ENCODE measurements at regions not wholly inside any gene's neighbourhood (a gene's known extent, or its start where the extent isn't known, plus 50 kb on each side); places are given as distances from the start of the nearest gene placed in this dataset.
"Not testable (repeated sequence)": the region's sequence is repeated elsewhere in the genome, so short reads cannot be mapped to it uniquely, and the experiment has no call there.

GRCh38 chr13:25001476-25002206 lies 94.3 kb upstream of the PABPC3 start:
- Mint-ChIP-seq H3K9me3 (no peaks in the 10 kb centered on the region), H3K36me3 (ENCODE audit: low read depth) (no peaks in the 10 kb centered on the region), H3K27me3 (ENCODE audit: low read depth) (peaks cover 35% of the 10 kb centered on the region), H3K27ac (no peak overlapping the region), H3K4me1 (ENCODE audit: low read depth) (no peaks in the 10 kb centered on the region), H3K4me3 (no peak overlapping the region)
- DNase-seq: no peak
- intact Hi-C loops (cut with micrococcal nuclease): loop anchor here (5.0 kb wide), 1 partner anchor 1076 kb away; no protein-coding TSS in a partner anchor
- CTCF ChIA-PET: interaction anchor here (0.7 kb wide), 1 partner anchor 404 kb away, joined by 5 read pairs; no protein-coding TSS in a partner anchor

GRCh38 chr13:25002311-25002710 lies 93.6 kb upstream of the PABPC3 start:
- intact Hi-C loops (cut with micrococcal nuclease): loop anchor here (5.0 kb wide), 1 partner anchor 1075 kb away; no protein-coding TSS in a partner anchor
- DNase-seq; H3K4me3 Mint-ChIP-seq; H3K4me1 Mint-ChIP-seq (ENCODE audit: low read depth); H3K9me3 Mint-ChIP-seq; H3K36me3 Mint-ChIP-seq (ENCODE audit: low read depth); H3K27ac Mint-ChIP-seq: not testable (repeated sequence)
- peaks cover 35% of the 10 kb centered on the region for H3K27me3 Mint-ChIP-seq (ENCODE audit: low read depth)
- CTCF ChIA-PET: interaction anchor here (0.7 to 1.3 kb wide), 3 partner anchors 33 to 429 kb away, joined by 3 to 6 read pairs (median 3); no protein-coding TSS in a partner anchor

- H3K4me3 Mint-ChIP-seq; H3K9me3 Mint-ChIP-seq; DNase-seq; H3K36me3 Mint-ChIP-seq (ENCODE audit: low read depth); H3K27ac Mint-ChIP-seq; H3K4me1 Mint-ChIP-seq (ENCODE audit: low read depth): not testable (repeated sequence)
- H3K27me3 Mint-ChIP-seq (ENCODE audit: low read depth): peaks cover 41% of the 10 kb centered on the region
- intact Hi-C loops (cut with micrococcal nuclease): loop anchor here (5.0 kb wide), 1 partner anchor 1073 kb away; no protein-coding TSS in a partner anchor
- CTCF ChIA-PET: interaction anchor here (0.6 to 3.0 kb wide), 9 partner anchors 9 to 370 kb away, joined by 3 to 23 read pairs (median 4); no protein-coding TSS in a partner anchor
These were observed 91.4 kb upstream of the PABPC3 start for GRCh38 chr13:25004489-25004888.

GRCh38 chr13:25005050-25005497 lies 90.9 kb upstream of the PABPC3 start:
- H3K36me3 Mint-ChIP-seq (ENCODE audit: low read depth); H3K9me3 Mint-ChIP-seq; H3K4me3 Mint-ChIP-seq; H3K27ac Mint-ChIP-seq; H3K4me1 Mint-ChIP-seq (ENCODE audit: low read depth): not testable (repeated sequence)
- peaks cover 38% of the 10 kb centered on the region for H3K27me3 Mint-ChIP-seq (ENCODE audit: low read depth)
- CTCF ChIA-PET: interaction anchor here (0.6 to 3.0 kb wide), 10 partner anchors 10 to 370 kb away, joined by 3 to 23 read pairs (median 4); no protein-coding TSS in a partner anchor
- intact Hi-C loops (cut with micrococcal nuclease): loop anchor here (1.0 kb wide), 3 partner anchors 10 to 109 kb away; no protein-coding TSS in a partner anchor
- peak; percentile 49 for DNase-seq

- H3K36me3 Mint-ChIP-seq (ENCODE audit: low read depth); intact Hi-C loops (cut with micrococcal nuclease); H3K9me3 Mint-ChIP-seq; H3K27ac Mint-ChIP-seq; DNase-seq; H3K4me3 Mint-ChIP-seq; H3K4me1 Mint-ChIP-seq (ENCODE audit: low read depth): not testable (repeated sequence)
- peaks cover 28% of the 10 kb centered on the region for H3K27me3 Mint-ChIP-seq (ENCODE audit: low read depth)
- CTCF ChIA-PET: interaction anchor here (1.6 to 3.0 kb wide), 2 partner anchors 12 to 23 kb away, joined by 9 to 21 read pairs; no protein-coding TSS in a partner anchor
These were observed 88.5 kb upstream of the PABPC3 start for GRCh38 chr13:25007389-25007788.

GRCh38 chr13:25014398-25014973 lies 81.5 kb upstream of the PABPC3 start:
- CTCF ChIA-PET: interaction anchor here (0.6 to 1.4 kb wide), 2 partner anchors 18 to 19 kb away, joined by 3 to 4 read pairs; no protein-coding TSS in a partner anchor
- H3K27me3 Mint-ChIP-seq (ENCODE audit: low read depth): peaks cover 21% of the 10 kb centered on the region
- H3K4me1 Mint-ChIP-seq (ENCODE audit: low read depth); H3K36me3 Mint-ChIP-seq (ENCODE audit: low read depth); H3K4me3 Mint-ChIP-seq; H3K27ac Mint-ChIP-seq; H3K9me3 Mint-ChIP-seq; DNase-seq: not testable (repeated sequence)
- intact Hi-C loops (cut with micrococcal nuclease): loop anchor here (10.0 kb wide), 1 partner anchor 270 kb away; the partner anchor contains the start of gene MTMR6

GRCh38 chr13:25017176-25017575 lies 78.8 kb upstream of the PABPC3 start:
- peak overlapping the region; percentile 76 for H3K4me3 Mint-ChIP-seq
- not testable (repeated sequence) for H3K27ac Mint-ChIP-seq; H3K9me3 Mint-ChIP-seq; DNase-seq; H3K4me1 Mint-ChIP-seq (ENCODE audit: low read depth); H3K36me3 Mint-ChIP-seq (ENCODE audit: low read depth)
- CTCF ChIA-PET: interaction anchor here (0.8 to 1.0 kb wide), 2 partner anchors 12 to 20 kb away, joined by 3 read pairs; no protein-coding TSS in a partner anchor
- intact Hi-C loops (cut with micrococcal nuclease): loop anchor here (10.0 kb wide), 1 partner anchor 268 kb away; the partner anchor contains the start of gene MTMR6
- peaks cover 32% of the 10 kb centered on the region for H3K27me3 Mint-ChIP-seq (ENCODE audit: low read depth)

- peak overlapping the region; percentile 76 for H3K4me3 Mint-ChIP-seq
- H3K4me1 Mint-ChIP-seq (ENCODE audit: low read depth); H3K9me3 Mint-ChIP-seq; H3K27ac Mint-ChIP-seq; H3K36me3 Mint-ChIP-seq (ENCODE audit: low read depth): not testable (repeated sequence)
- peak; percentile 70 for DNase-seq
- CTCF ChIA-PET: interaction anchor here (0.8 to 1.0 kb wide), 2 partner anchors 13 to 19 kb away, joined by 3 read pairs; no protein-coding TSS in a partner anchor
- intact Hi-C loops (cut with micrococcal nuclease): loop anchor here (10.0 kb wide), 1 partner anchor 267 kb away; the partner anchor contains the start of gene MTMR6
- H3K27me3 Mint-ChIP-seq (ENCODE audit: low read depth): peaks cover 32% of the 10 kb centered on the region
These were observed 77.9 kb upstream of the PABPC3 start for GRCh38 chr13:25017808-25018728.

GRCh38 chr13:25018729-25019115 lies 77.2 kb upstream of the PABPC3 start:
- CTCF ChIA-PET: interaction anchor here (0.9 kb wide), 1 partner anchor 12 kb away, joined by 3 read pairs; no protein-coding TSS in a partner anchor

GRCh38 chr13:25019741-25020140 lies 76.2 kb upstream of the PABPC3 start:
- H3K4me1 Mint-ChIP-seq (ENCODE audit: low read depth); H3K27ac Mint-ChIP-seq; H3K36me3 Mint-ChIP-seq (ENCODE audit: low read depth); DNase-seq; H3K4me3 Mint-ChIP-seq; H3K9me3 Mint-ChIP-seq; CTCF ChIA-PET: not testable (repeated sequence)
- intact Hi-C loops (cut with micrococcal nuclease): loop anchor here (10.0 kb wide), 1 partner anchor 265 kb away; the partner anchor contains the start of gene MTMR6
- H3K27me3 Mint-ChIP-seq (ENCODE audit: low read depth): peaks cover 41% of the 10 kb centered on the region

More at GRCh38 chr13:25018729-25019115, 77.2 kb upstream of the PABPC3 start:
- peak overlapping the region; percentile 32 for H3K4me3 Mint-ChIP-seq
- peaks cover 32% of the 10 kb centered on the region for H3K27me3 Mint-ChIP-seq (ENCODE audit: low read depth)
- H3K9me3 Mint-ChIP-seq: no peaks in the 10 kb centered on the region
- intact Hi-C loops (cut with micrococcal nuclease): loop anchor here (10.0 kb wide), 1 partner anchor 266 kb away; the partner anchor contains the start of gene MTMR6
- no peaks in the 10 kb centered on the region for H3K36me3 Mint-ChIP-seq (ENCODE audit: low read depth)
- peak; percentile 19 for DNase-seq
- H3K4me1 Mint-ChIP-seq (ENCODE audit: low read depth): peaks cover 6% of the 10 kb centered on the region
- H3K27ac Mint-ChIP-seq: no peak overlapping the region

GRCh38 chr13:25024175-25024574 lies 71.8 kb upstream of the PABPC3 start:
- H3K9me3 Mint-ChIP-seq: no peaks in the 10 kb centered on the region
- no peak overlapping the region for H3K4me3 Mint-ChIP-seq
- CTCF ChIA-PET: no interaction called here
- H3K36me3 Mint-ChIP-seq (ENCODE audit: low read depth): no peaks in the 10 kb centered on the region
- no peak for DNase-seq
- peaks cover 32% of the 10 kb centered on the region for H3K27me3 Mint-ChIP-seq (ENCODE audit: low read depth)
- intact Hi-C loops (cut with micrococcal nuclease): no loop called here
- H3K27ac Mint-ChIP-seq: no peak overlapping the region
- no peaks in the 10 kb centered on the region for H3K4me1 Mint-ChIP-seq (ENCODE audit: low read depth)
